Transverse colon (tissue), 4 donors: ENCODE measurements at regions not wholly inside any gene's neighbourhood (a gene's known extent, or its start where the extent isn't known, plus 50 kb on each side); places are given as distances from the start of the nearest gene placed in this dataset.

Source experiments
- DNase-seq: peaks from one replicate; pipeline ENCODE4 v3.0.0-alpha.2; 2019
- H3K27ac ChIP-seq, 4 donors: fragments of 200-600 bp; sonication (generic); 2 replicates each; pipeline ENCODE4 v1.5.1; 2016 to 2018; ENCODE audit warnings: inconsistent platforms in 4 of 4
- H3K27me3 ChIP-seq: fragments of 200-600 bp; sonication (generic); 2 replicates; pipeline ENCODE4 v1.5.1; 2017; ENCODE audit warnings: inconsistent platforms
- H3K36me3 ChIP-seq, 4 donors: fragments of 200-600 bp; sonication (generic); 2 replicates each; pipeline ENCODE4 v1.5.1; 2017 to 2019; ENCODE audit warnings: inconsistent platforms in 4 of 4
- H3K4me1 ChIP-seq, 4 donors: fragments of 200-600 bp; sonication (generic); 2 replicates each; pipeline ENCODE4 v1.5.1; 2017 to 2020; ENCODE audit warnings: inconsistent platforms in 4 of 4
- H3K4me3 ChIP-seq, 4 donors: fragments of 200-600 bp; sonication (generic); 1 replicate in 1 of 4; 2 replicates in 3 of 4; pipeline versions ENCODE4 v1.5.1 to v1.6.1; 2017 to 2019; ENCODE audit warnings: inconsistent platforms in 4 of 4
- H3K9me3 ChIP-seq, 2 donors: fragments of 200-600 bp; sonication (generic); 2 replicates each; pipeline ENCODE4 v1.5.1; 2017 to 2019; ENCODE audit warnings: inconsistent platforms in 2 of 2
- CTCF ChIP-seq, 5 experiments: fragments of 200-600 bp in 3 of 5; fragments of 450-650 bp in 2 of 5; sonication (generic) in 3 of 5; IDR thresholded peaks; 1 replicate in 2 of 5; 2 replicates in 3 of 5; pipeline ENCODE4 v1.5.1; 2016 to 2017; ENCODE audit warnings: antibody characterized with exemption in 5 of 5, inconsistent platforms in 3 of 5, mild to moderate bottlenecking in 2 of 5, moderate library complexity in 1 of 5
- EP300 ChIP-seq: sonication (generic); formaldehyde crosslinking; IDR thresholded peaks from one replicate; pipeline ENCODE4 v1.6.1; 2017; ENCODE audit warnings: antibody characterized with exemption, low read depth
- POLR2A ChIP-seq: fragments of 450-650 bp; IDR thresholded peaks from one replicate; pipeline ENCODE4 v1.6.1; 2016; ENCODE audit warnings: antibody characterized with exemption, mild to moderate bottlenecking, moderate library complexity
- POLR2AphosphoS5 ChIP-seq, 3 donors: sonication (generic); formaldehyde crosslinking; IDR thresholded peaks; one replicate each; pipeline ENCODE4 v1.6.1; 2016; ENCODE audit warnings: antibody characterized with exemption in 3 of 3
- WGBS, 2 donors: methylation state at CpG; one replicate each; pipeline ENCODE4 v1.1.5; 2018; ENCODE audit warnings: low coverage in 1 of 2; 5-methylcytosine and 5-hydroxymethylcytosine counted together
- in situ Hi-C, 4 donors: fragments of 200-750 bp; cut with MboI; loops; one replicate each; pipeline versions ENCODE4 v1.15.0 to v1.15.1; 2017; ENCODE audit warnings: low sequenced_read_pairs in 3 of 4, low pct_ligation_motif_present in 1 of 4, low pct_unique_long_range_greater_than_20kb in 1 of 4
- intact Hi-C: fragments of 100-400 bp; cut with DNase I; formaldehyde crosslinking; loops from one replicate; pipeline ENCODE4 v1.15.1; 2023; ENCODE audit warnings: low total_unique reads

GRCh38 chr7:64098-64915 lies 128.1 kb upstream of the FAM20C start:
- Histone ChIP-seq H3K36me3 (no peaks in the 10 kb centered on the region), H3K4me3 (no peak overlapping the region), H3K4me1 (peaks cover 0 to 14% (median 0%) of the 10 kb centered on the region in 4 donors), H3K27ac (no peak overlapping the region), H3K9me3 (no peaks in the 10 kb centered on the region), H3K27me3 (no peaks in the 10 kb centered on the region)
- peak; percentile 53 for DNase-seq
- peak; percentile 29 to 55 (median 37) for TF ChIP-seq CTCF (IDR thresholded peaks at IDR 0.05)
- no peak for TF ChIP-seq POLR2A
- no peak for TF ChIP-seq POLR2AphosphoS5 (IDR thresholded peaks at IDR 0.05)
- TF ChIP-seq EP300, result no peak
- in situ Hi-C loops, result no loop called here
- intact Hi-C loops, result no loop called here
- 59 to 80% methylated on average over 1 to 6 of the region's 6 CpGs for WGBS, 2 donors

GRCh38 chr7:64916-65341 lies 127.4 kb upstream of the FAM20C start:
- Histone ChIP-seq H3K36me3 (no peaks in the 10 kb centered on the region), H3K27me3 (no peaks in the 10 kb centered on the region), H3K4me1 (peaks cover 0 to 14% (median 0%) of the 10 kb centered on the region in 4 donors), H3K4me3 (no peak overlapping the region), H3K27ac (no peak overlapping the region), H3K9me3 (no peaks in the 10 kb centered on the region)
- 82% methylated on average over 11 of the region's 11 CpGs; no CpG with 5 or more reads in 1 of the 2 donors for WGBS, 2 donors
- in situ Hi-C loops, result no loop called here
- intact Hi-C loops, result no loop called here
- TF ChIP-seq EP300, result no peak
- DNase-seq, result no peak

GRCh38 chr7:65554-65953 lies 126.8 kb upstream of the FAM20C start:
- intact Hi-C loops (no loop called here), in situ Hi-C loops (no loop called here)
- TF ChIP-seq EP300 (no peak), POLR2AphosphoS5 (IDR thresholded peaks at IDR 0.05) (no peak), POLR2A (no peak), CTCF (IDR thresholded peaks at IDR 0.05) (no peak)
- DNase-seq, result no peak
- Histone ChIP-seq H3K9me3 (no peaks in the 10 kb centered on the region), H3K4me1 (peaks cover 0 to 14% (median 0%) of the 10 kb centered on the region in 4 donors), H3K27ac (no peak overlapping the region), H3K4me3 (no peak overlapping the region), H3K36me3 (no peaks in the 10 kb centered on the region), H3K27me3 (no peaks in the 10 kb centered on the region)
- WGBS, 2 donors, result 80% methylated on average over 8 of the region's 8 CpGs; no CpG with 5 or more reads in 1 of the 2 donors

- Histone ChIP-seq H3K4me3 (no peak overlapping the region), H3K27me3 (no peaks in the 10 kb centered on the region), H3K9me3 (no peaks in the 10 kb centered on the region), H3K36me3 (no peaks in the 10 kb centered on the region), H3K4me1 (peaks cover 0 to 14% (median 0%) of the 10 kb centered on the region in 4 donors), H3K27ac (no peak overlapping the region)
- in situ Hi-C loops (no loop called here), intact Hi-C loops (no loop called here)
- no peak for DNase-seq
- 84% methylated on average over 12 of the region's 12 CpGs; no CpG with 5 or more reads in 1 of the 2 donors for WGBS, 2 donors
- no peak for TF ChIP-seq EP300
- no peak for TF ChIP-seq POLR2AphosphoS5 (IDR thresholded peaks at IDR 0.05)
- TF ChIP-seq POLR2A, result no peak
- no peak for TF ChIP-seq CTCF (IDR thresholded peaks at IDR 0.05)
These were observed 126.1 kb upstream of the FAM20C start for GRCh38 chr7:66296-66695.
